Breast epithelium (tissue), 3 donors: ENCODE measurements at regions not wholly inside any gene's neighbourhood (a gene's known extent, or its start where the extent isn't known, plus 50 kb on each side); places are given as distances from the start of the nearest gene placed in this dataset.

Experiments
- CTCF ChIP-seq, 3 donors: fragments of 450-650 bp; IDR thresholded peaks; one replicate each; pipeline ENCODE4 v1.5.1; 2016 to 2017; ENCODE audit warnings: antibody characterized with exemption in 3 of 3, mild to moderate bottlenecking in 3 of 3, moderate library complexity in 3 of 3
- POLR2A ChIP-seq: fragments of 450-650 bp; IDR thresholded peaks from one replicate; pipeline ENCODE4 v1.6.1; 2016; ENCODE audit warnings: antibody characterized with exemption, mild to moderate bottlenecking, moderate library complexity
- POLR2AphosphoS5 ChIP-seq, 3 donors: sonication (generic); formaldehyde crosslinking; IDR thresholded peaks; one replicate each; pipeline ENCODE4 v1.6.1; 2017; ENCODE audit warnings: antibody characterized with exemption in 3 of 3

- no peak for TF ChIP-seq CTCF (IDR thresholded peaks at IDR 0.05)
- no peak for TF ChIP-seq POLR2A
- TF ChIP-seq POLR2AphosphoS5 (IDR thresholded peaks at IDR 0.05): no peak
Observed at GRCh38 chr9:88826771-88827181, 164.5 kb upstream of the S1PR3 start.
